ENCODE measurements at regions not wholly inside any gene's neighbourhood (a gene's known extent, or its start where the extent isn't known, plus 50 kb on each side); places are given as distances from the start of the nearest gene placed in this dataset.

DNA sequence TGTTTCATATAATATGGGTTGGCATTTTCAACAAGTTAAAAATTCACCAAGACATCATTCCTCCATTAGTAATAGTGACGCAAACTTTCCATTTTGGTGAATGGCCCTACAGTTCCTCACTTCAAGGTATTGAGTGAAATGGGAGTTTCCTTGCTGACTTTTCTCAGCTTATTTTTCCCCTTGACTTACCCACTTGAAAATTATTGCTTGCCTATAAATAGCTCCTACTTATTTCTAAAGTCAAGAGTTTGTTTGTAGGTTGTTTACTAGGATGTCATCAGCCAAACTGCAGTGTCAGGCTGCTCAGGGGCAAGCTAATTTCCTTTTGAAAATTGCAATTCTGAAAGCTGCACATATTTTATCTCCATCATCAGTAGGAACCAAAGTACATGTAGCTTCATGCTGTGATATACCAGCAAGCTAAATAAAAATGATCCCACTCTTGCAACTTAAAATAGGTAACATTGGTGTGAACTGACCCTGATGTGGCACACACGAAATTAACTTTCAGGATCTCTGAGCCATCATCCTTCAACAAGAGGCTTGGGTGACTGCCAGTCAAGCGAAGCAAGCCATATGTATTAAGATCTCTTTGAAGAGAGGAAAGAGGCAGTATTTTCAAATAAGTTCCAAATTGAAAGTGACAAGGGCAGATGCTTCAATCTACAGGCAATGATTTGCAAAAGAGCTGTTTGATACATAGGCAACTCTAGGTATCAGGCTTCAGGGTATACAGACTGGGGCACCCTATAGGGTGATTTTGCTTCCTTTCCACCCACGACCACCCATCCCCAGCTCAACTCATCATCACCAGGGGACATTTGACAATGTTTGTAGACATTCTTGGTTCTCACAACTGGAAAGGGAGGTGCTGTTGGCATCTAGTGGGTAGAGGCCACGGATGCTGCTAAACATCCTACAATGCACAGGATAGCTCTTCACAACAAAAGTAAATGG is 66.8 kb upstream of the RASGRP1 start:
- Histone ChIP-seq H3K4me1 (ENCODE audit: insufficient read depth, low read length) (no peaks in the 10 kb centered on the region), H4K20me1 (ENCODE audit: insufficient read depth, low read length) (no peaks in the 10 kb centered on the region), H3K4me3 (ENCODE audit: insufficient read depth, low read depth, low read length) (no peak overlapping the region), H3K4me2 (ENCODE audit: low read length) (no peak overlapping the region), H3K36me3 (ENCODE audit: insufficient read depth, low read length) (no peaks in the 10 kb centered on the region), H3K9ac (ENCODE audit: low read length) (no peak overlapping the region), H3K9me3 (ENCODE audit: insufficient read depth, low read depth, low read length) (no peaks in the 10 kb centered on the region), H3K27me3 (ENCODE audit: insufficient read depth, low read length) (peaks cover 9% of the 10 kb centered on the region), H3K79me2 (ENCODE audit: insufficient read depth, low read length) (no peaks in the 10 kb centered on the region), H2AFZ (ENCODE audit: low read depth, low read length) (no peak overlapping the region), H3K27ac (ENCODE audit: low read depth, low read length) (no peak overlapping the region)
- Mint-ChIP-seq H3K27ac (ENCODE audit: unreplicated experiment) (no peak overlapping the region), H3K4me3 (ENCODE audit: unreplicated experiment) (no peak overlapping the region), H3K27me3 (ENCODE audit: low read depth, unreplicated experiment) (peaks cover 2% of the 10 kb centered on the region), H3K4me1 (ENCODE audit: low read depth, unreplicated experiment) (no peaks in the 10 kb centered on the region), H3K9me3 (ENCODE audit: unreplicated experiment) (no peaks in the 10 kb centered on the region), H3K36me3 (ENCODE audit: low read depth, unreplicated experiment) (no peaks in the 10 kb centered on the region)
- FAIRE-seq: no peak
- TF ChIP-seq EZH2 (IDR thresholded peaks at IDR 0.05; ENCODE audit: insufficient read depth, low read length): no peak
- no peak for TF ChIP-seq CTCF (IDR thresholded peaks at IDR 0.05; ENCODE audit: insufficient read depth, low read depth, low read length)
- DNase-seq (ENCODE audit: low read depth): no peak

- no peak for FAIRE-seq
- Histone ChIP-seq H3K36me3 (ENCODE audit: insufficient read depth, low read length) (no peaks in the 10 kb centered on the region), H3K27ac (ENCODE audit: low read depth, low read length) (no peak overlapping the region), H3K27me3 (ENCODE audit: insufficient read depth, low read length) (peaks cover 2% of the 10 kb centered on the region), H3K9me3 (ENCODE audit: insufficient read depth, low read depth, low read length) (no peaks in the 10 kb centered on the region), H3K4me3 (ENCODE audit: insufficient read depth, low read depth, low read length) (no peak overlapping the region), H3K4me1 (ENCODE audit: insufficient read depth, low read length) (no peaks in the 10 kb centered on the region), H3K9ac (ENCODE audit: low read length) (no peak overlapping the region), H4K20me1 (ENCODE audit: insufficient read depth, low read length) (no peaks in the 10 kb centered on the region), H3K4me2 (ENCODE audit: low read length) (no peak overlapping the region), H2AFZ (ENCODE audit: low read depth, low read length) (no peak overlapping the region), H3K79me2 (ENCODE audit: insufficient read depth, low read length) (no peaks in the 10 kb centered on the region)
- Mint-ChIP-seq H3K36me3 (ENCODE audit: low read depth, unreplicated experiment) (no peaks in the 10 kb centered on the region), H3K27me3 (ENCODE audit: low read depth, unreplicated experiment) (peaks cover 5% of the 10 kb centered on the region), H3K27ac (ENCODE audit: unreplicated experiment) (no peak overlapping the region), H3K9me3 (ENCODE audit: unreplicated experiment) (no peaks in the 10 kb centered on the region), H3K4me3 (ENCODE audit: unreplicated experiment) (no peak overlapping the region), H3K4me1 (ENCODE audit: low read depth, unreplicated experiment) (no peaks in the 10 kb centered on the region)
- no peak for DNase-seq (ENCODE audit: low read depth)
- no peak for TF ChIP-seq CTCF (IDR thresholded peaks at IDR 0.05; ENCODE audit: insufficient read depth, low read depth, low read length)
- no peak for TF ChIP-seq EZH2 (IDR thresholded peaks at IDR 0.05; ENCODE audit: insufficient read depth, low read length)
These were observed 70.6 kb upstream of the RASGRP1 start for GRCh38 chr15:38635170-38635569.

GRCh38 chr15:38636597-38636996 is 72.0 kb upstream of the RASGRP1 start:
- Histone ChIP-seq H3K36me3 (ENCODE audit: insufficient read depth, low read length) (no peaks in the 10 kb centered on the region), H3K9me3 (ENCODE audit: insufficient read depth, low read depth, low read length) (no peaks in the 10 kb centered on the region), H3K27ac (ENCODE audit: low read depth, low read length) (no peak overlapping the region), H3K4me1 (ENCODE audit: insufficient read depth, low read length) (no peaks in the 10 kb centered on the region), H4K20me1 (ENCODE audit: insufficient read depth, low read length) (no peaks in the 10 kb centered on the region), H3K79me2 (ENCODE audit: insufficient read depth, low read length) (no peaks in the 10 kb centered on the region), H3K27me3 (ENCODE audit: insufficient read depth, low read length) (peaks cover 2% of the 10 kb centered on the region), H2AFZ (ENCODE audit: low read depth, low read length) (no peak overlapping the region), H3K4me3 (ENCODE audit: insufficient read depth, low read depth, low read length) (no peak overlapping the region), H3K9ac (ENCODE audit: low read length) (no peak overlapping the region), H3K4me2 (ENCODE audit: low read length) (no peak overlapping the region)
- Mint-ChIP-seq H3K4me1 (ENCODE audit: low read depth, unreplicated experiment) (no peaks in the 10 kb centered on the region), H3K27ac (ENCODE audit: unreplicated experiment) (no peak overlapping the region), H3K9me3 (ENCODE audit: unreplicated experiment) (no peaks in the 10 kb centered on the region), H3K27me3 (ENCODE audit: low read depth, unreplicated experiment) (peaks cover 5% of the 10 kb centered on the region), H3K4me3 (ENCODE audit: unreplicated experiment) (no peak overlapping the region), H3K36me3 (ENCODE audit: low read depth, unreplicated experiment) (no peaks in the 10 kb centered on the region)
- DNase-seq (ENCODE audit: low read depth): no peak
- FAIRE-seq: no peak
- TF ChIP-seq CTCF (IDR thresholded peaks at IDR 0.05; ENCODE audit: insufficient read depth, low read depth, low read length) (no peak), EZH2 (IDR thresholded peaks at IDR 0.05; ENCODE audit: insufficient read depth, low read length) (no peak)
